Fibroblast of skin of back (primary cell): ENCODE measurements at regions not wholly inside any gene's neighbourhood (a gene's known extent, or its start where the extent isn't known, plus 50 kb on each side); places are given as distances from the start of the nearest gene placed in this dataset.
A peak's percentile ranks its signal among the peaks of the same experiment; 100 is the strongest.

Experiments used
- DNase-seq: peaks from one replicate; pipeline ENCODE4 v3.0.0-alpha.2; 2013

DNA sequence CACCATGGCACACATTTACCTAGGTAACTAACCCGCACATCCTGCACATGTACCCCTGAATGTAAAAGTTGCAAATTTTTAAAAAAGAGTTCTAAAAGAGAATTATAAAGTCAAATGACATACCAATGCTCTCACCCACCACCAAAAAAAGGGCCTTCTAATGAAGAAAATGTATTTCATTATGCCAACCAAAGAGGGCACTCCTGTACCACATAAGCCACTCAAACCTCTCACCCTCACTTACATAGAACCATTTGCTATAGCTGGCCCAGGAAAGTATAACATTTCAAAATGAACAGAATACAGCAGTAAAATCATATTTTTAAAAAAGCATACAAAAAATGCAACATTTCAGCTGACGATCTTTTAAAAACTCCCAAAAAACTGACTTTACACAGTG is 241.5 kb upstream of the PKDCC start:
- no peak for DNase-seq

DNA sequence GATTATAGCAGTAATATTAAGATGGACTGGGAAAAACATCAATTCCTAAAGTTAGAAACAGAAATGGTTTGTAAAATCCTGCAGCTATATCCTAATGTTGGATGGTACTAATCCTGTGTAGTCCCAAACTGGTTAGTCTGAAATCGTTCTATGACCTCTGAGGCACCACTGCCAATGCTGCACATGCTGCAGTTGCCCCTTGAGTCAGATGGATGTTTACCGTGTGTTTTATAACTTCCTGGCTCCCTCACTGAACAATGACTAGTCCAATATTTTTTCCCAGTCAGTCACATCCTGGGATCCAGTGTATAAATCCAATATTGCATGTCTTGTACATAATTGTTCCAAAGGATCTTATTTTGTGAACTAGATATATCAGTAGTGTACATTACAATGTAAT is 226.7 kb upstream of the PKDCC start:
- DNase-seq = no peak

DNA sequence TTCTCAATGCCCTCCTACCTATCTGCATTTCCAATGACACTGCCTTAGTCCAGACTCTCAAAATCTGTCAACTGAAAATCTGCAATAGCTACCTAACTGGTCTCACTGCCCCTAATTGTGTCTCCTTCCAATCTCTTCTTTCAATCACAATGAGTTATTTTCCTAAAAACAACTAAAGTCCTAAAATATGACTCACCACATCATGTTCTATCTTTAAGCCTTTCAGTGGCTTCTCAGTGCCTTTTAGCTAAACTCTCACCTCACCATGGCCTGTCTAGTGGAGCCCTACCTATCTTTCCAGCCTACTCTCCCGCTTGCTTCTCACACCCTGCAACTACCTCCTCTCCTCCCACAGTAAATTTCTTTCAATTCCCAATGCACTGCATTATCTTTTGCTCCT is 220.9 kb upstream of the PKDCC start:
- DNase-seq = no peak

DNA sequence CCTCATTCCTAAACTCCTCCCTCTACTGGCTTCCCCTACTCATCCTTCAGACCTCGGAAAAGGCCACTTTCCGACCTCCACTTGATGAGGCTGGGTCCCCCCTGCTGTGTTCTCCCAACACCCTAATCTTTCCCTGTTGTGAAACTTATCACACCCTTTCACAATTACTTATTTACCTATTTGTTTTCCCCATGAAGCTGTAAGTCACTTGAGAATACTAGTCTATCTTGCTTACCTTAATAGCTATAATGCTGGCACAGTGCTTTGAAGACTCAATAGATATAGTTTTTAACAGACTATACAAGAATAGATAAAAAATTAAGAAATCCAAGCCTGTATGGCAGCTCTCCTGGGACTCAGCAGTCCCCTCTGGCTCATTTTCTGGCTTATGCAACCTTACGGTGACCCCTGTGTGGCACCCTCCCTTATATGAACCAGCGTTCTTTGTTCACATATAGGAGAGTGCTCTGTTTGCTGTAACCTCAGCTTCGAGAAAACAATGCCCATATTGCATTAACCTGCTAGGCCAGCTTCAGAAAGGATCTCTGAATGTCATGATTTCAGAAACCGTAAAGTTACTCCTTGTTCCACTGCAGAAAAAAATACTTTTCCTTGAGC is 220.4 kb upstream of the PKDCC start:
- no peak for DNase-seq

DNA sequence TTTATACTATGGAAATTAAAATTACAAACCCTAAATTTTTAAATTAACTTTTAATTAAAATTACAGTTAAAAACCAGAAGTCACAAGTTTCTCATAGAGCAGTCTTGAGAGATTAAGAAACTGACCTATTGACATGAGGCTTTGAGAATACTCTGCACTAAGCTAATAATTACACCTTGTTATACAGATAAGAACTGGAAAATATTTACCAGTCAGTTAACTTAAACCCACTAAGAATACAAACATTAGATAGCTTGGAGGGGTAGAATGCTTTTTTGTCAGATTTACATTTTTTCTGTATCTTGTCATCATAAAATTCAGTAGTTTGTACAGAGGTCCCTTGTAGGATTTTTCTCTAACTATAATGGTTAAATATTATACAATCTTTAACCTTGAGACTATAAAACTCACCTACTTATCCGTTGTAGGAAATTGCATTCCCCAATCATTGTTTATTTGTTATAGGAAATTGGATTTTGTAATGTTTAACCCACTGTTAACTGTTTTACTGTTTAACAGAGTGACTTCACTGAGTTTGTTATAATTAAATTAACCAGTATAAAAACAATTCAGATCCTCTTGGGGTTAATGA is 219.7 kb upstream of the PKDCC start:
- no peak for DNase-seq

DNA sequence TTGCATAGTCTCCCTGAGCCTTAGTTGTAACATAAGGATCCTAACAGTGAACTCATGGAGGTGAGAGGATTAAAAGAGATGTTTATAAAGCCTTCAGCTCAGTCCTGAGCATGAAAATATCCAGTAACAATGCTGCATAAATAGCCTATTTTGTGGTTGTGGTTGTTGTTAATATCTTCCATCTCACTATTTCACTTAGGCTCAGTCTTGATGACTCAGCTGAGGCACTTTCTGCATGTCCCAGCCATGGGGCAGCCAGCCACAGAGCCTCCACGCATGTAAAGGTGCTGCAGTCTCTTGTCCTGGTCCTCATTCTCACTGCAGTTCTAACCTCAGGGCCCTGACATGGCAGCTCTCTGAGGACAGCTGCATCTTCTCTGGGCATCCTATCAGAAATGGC is 218.8 kb upstream of the PKDCC start:
- DNase-seq = no peak

DNA sequence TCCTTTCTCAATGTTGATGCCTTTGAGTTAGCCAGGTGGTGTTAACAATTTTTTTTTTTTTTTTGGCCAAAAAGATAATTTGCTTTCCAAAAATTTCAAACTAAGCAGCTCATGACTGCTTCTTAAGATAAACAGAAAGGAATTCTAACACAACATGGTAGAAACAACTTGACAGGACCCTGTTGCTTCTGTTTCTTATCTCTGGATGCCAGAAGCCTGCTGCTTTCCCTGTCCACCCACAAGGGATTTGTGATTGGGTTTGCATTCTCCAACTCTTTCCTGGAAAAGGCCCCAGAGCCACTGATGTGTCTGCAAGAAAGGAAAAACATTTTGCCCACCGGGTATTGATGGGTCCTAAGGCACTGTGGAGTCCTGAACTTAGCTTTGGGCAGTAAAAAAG is 217.2 kb upstream of the PKDCC start:
- DNase-seq = no peak

DNA sequence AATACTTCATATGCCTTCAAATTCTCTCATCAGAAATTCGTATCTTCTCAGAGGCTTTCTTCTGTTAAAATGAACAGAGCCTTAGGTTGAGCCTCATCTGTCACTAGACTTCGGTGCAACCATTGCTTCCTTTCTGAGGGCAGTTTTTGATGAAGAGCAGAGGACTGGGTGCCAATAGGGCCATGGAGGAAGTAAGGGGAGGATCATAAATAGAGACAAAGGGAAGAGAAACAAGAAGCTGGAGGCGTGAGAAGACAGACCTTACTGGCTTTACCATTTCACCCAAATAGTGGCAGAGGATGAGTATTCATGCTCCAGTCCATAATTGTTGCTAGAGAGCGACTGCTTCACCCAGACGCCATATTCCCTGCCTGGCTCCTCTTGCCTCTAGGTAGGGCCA is 215.6 kb upstream of the PKDCC start:
- no peak for DNase-seq

DNA sequence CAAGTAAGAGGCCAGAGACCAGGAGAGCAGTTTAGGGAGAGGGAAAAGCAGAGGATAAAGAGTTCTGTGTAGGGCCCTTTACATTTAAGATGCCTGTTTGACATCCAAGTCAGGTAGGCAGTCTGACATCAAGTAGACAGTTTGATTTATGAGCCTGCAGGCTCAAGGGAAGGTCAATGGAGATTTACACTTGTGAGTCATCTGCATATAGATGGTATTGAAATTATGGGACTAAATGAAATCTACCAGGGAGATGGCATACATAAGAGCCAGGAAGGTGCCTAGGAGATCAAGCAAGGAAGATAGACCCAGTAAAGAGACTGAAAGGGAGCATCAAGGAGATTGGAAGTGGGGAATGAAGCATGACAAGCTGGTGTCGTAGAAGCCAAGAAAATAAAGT is 212.4 kb upstream of the PKDCC start:
- DNase-seq = no peak

DNA sequence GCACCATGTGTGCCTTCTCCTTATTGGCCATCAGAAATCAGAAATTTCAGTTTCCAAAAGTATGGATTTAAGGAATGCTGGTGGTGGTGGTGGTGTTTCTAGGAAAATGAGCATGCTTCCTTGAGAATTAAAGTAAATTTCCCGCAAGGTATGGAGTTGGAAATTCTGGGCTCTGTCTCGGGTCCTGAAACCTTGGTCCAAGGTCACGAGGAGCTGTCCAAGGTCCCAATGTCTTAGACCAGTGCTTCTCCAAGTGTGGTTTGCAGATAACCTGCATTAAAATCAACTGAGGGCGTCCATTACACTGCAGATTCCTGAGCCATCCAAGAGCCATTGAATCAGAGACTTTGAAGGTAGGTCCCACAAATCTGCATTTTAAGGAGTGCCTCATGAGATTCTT is 210.9 kb upstream of the PKDCC start:
- DNase-seq = peak; percentile 51

DNA sequence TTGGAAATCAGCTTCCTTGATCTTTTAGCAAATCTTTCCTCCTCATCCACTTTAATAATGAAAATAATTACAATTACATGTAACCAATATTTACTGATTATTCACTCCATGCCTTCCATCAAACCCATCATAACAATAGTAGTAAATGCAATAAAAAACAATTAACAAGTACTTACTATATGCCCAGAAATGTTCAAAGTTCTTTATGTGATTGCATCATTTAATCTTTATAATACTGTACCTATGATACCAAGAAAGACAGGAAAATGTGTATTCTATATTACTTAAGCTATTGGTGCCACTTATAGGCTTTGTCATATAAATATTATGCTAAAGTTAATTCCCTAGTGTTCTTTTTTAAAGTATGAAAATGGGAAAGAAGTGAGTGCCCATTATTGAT is 210.2 kb upstream of the PKDCC start:
- no peak for DNase-seq

DNA sequence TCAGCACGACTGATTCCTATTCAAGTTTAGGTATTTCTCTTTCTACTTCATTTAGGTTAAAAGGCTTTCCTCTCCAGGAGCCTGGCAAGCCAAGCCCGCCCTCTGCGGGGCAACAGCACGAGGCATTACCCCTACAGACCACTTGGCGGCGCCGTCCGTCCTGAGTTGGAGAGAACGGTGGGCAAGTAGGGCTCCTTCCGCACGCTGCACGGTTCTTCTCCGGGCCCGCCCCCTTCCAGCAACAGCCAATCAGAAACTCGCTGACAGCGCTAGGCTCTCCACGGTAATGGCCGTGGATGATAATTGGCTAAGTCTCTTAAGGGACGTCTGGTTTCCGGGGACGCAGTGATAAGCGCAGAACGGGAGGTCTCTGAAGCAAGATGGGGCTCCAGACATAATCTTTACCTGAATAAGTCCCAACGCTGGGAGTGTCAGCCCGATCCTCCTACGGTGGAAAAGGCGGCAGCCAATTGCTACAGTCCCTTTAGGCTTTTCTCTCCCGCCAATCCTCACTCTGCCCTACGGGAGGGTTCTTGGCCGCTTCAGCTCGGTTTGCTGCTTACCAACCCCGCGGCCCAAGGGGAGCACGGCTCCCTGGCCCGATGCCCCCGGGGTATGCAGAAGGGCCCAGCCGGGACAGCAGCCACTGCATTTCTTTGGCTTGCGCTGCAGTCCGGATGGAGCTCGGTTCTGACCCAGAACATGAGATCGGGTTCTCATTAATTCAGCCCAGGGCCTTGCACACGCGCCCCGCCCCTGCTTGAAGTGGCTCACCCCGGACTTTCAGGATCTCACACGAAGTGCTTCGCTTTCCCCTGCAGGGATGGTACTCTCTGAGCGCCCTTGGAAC is 206.9 kb upstream of the PKDCC start:
- DNase-seq = peak; percentile 95

DNA sequence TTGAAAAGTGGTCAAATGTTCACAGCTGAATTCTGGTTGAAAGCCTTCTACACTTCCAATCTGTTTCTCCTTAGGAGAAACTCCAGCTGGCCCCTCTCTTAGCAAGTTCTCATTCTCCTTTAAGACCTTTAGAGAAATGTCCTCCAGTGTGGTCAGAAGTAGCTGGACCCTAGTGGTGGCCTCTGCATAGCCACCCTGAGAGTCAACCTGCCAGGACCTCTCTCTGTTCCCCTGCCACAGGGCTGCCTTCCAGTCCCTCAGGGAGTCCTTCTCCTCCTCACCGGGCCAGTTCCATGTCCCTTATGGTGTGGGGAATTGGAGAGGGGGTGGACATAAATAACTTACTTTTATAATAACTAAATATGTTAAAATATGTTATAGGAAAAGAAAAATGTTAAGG is 200.9 kb upstream of the PKDCC start:
- DNase-seq = no peak

DNA sequence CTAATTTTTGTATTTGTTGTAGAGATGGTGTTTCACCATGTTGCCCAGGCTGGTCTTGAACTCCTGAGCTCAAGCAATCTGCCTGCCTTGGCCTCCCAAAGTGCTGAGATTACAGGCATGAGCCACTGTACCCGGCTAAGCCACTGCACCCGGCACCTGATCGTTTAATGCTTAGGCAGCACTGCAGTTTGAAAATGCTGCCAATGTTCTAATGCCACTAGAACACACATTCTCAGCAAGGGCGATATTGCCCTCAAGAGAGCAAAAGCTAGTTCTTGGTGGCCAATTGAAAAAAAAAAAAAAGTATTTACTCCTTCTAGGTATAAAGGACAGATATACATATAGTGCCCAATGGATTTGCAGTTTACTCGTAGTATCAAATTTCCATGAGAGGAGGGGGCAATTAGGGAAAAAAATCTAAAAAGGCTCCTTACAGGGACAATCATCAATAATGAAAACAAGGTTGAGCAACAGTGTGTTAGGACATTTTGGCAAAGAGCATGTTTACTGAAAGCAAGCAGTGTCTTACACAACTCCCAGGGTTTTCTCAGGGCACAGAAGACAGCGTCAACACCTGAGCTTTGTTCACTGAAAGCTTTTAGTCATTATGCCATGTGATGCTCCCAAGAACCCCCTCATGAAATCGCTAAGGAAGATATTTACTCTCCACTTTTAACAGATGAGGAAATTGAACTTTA is 199.9 kb upstream of the PKDCC start:
- DNase-seq = no peak

DNA sequence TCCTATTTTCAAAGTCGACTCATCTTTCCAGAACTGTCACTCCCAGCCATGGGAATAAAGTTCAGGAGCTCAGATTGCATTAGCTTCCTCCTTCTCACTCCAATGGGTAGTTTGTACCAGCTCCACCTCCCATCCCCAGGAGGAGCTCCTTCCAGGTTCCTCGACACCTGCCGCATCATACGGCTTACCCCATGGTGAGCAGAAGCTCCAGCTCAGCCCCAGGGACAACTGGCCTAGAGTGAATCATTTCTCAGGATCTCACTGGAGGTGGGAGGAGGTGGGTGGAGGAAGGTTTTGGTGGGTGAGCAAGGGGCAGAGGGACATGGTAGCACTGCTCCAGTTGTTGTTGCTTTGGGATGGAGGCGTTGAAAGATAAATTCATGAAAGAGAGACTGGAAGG is 196.3 kb upstream of the PKDCC start:
- no peak for DNase-seq

DNA sequence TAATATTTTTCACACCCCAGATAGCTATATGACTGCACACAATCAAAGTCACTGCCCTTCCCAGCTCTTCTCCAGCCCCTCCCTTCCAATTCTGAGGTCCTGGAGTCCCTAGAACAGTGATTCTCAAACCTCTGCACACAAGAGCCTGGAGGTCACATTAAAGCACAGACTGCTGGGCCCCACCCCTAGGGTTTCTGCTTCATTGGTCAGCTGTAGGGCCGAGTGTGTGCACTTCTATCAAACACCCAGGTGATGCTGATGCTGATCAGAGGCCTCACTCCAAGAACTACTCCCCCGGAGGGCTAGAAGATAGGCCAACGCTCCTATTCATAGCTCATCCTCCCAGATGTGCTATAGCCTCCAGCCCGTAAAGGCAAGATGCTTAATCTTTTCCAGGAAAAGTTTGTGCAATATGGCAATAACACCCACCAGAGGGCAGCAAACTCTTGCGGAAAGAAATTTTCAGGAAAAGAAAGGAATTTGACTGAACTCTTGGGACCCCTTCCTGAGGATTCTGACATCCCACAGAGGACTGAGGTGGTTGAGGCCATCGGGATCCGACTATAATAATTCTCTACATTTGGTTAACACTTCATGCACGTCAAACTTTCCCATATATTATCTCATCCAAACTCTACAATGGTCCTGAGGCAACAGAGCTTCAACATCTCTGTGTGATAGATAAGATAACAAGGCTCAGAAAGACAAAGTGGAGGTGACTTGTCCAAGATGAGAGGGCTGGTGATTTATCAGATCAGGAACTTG is 194.2 kb upstream of the PKDCC start:
- DNase-seq = peak; percentile 59

DNA sequence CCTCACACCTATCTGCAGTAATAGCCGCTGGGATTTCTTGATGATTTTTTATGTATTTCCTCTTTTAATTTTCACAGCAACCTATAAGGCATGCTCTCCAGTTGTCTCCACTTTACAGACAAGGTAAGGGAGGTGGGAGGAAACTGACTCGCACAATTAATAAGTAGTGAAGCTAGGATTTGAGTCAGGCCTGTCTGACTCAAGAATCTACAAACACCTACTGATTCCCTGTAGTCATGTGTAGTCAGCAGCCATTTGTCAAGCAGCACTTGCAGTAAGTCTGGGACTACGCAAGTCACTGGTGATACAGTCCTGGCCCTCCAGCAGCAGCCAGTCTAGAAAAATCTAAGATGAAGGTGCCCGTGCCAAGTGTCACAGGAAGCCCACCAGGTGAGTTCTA is 193.6 kb upstream of the PKDCC start:
- no peak for DNase-seq

DNA sequence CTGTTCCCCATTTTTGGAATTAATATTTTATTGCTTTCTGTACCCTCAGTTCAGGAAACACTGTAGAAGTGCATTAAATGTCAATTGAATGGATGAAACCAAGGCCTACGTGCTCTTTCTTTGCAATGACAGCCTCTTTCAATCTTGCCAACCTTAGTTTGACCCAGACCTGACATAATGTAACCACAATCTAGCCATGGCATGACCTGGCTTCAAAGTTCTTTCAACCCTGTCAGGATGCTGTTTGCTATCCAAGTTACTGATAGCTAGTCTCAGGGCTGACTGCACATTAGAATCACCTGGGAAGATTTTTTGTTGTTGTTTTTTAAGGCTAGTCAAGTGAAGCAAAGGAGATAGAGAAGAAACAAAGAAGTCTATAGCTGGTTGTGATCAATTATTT is 190.9 kb upstream of the PKDCC start:
- no peak for DNase-seq

DNA sequence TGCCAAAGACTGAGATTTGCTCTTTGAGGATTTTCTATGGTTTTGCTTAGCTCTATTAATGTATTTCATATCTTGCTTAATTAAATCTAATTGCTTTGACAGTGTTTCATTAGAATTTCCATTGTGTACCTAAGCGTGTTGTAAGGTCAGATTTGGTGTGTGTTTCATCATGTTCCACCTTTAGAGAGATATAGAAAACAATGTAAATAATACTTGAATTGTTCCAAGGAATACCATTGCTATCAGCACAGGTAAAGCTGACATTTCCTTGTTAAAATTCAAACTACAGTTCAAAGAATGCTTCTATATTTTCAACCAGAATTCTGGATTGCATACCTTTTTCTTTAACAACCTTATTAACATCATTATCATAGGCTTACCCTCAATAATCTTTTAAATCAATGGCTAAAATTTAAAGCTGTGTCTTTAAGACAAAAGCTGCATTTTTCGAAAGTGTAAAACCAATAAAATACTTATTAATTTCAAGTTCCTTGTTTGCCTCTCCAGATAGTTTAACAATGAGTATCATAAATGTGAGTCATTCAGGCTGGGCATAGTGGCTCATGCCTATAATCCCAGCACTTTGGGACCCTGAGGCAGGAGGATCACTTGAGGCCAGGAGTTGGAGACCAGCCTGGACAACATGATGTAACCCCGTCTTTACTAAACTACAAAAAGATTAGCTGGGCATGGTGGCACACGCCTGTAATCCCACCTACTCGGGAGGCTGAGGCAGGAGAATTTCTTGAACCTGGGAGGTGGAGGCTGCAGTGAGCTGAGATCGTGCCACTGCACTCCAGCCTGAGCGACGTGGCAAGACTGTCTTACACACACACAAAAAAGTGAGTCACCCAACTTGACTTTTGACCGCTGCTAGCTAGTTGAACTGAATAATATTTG is 188.0 kb upstream of the PKDCC start:
- DNase-seq = peak; percentile 84

DNA sequence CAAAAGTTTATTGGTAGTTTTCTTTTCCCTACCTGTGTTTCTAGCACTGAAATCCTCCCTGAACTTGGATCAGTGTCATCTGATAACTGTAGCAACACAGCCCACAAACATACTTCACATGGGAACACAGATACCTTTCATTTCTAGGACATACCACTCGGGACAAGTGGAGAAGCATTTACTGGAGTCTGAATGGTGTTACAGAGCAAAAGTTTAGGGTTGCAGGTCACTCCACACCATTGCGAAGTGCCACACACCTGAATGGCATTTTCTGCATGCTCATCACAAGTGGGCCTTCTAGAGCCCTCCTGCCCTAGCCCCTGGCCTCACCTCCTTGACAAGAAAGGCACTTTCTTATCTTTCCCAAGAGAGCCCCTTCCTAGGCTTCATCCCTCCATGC is 184.8 kb upstream of the PKDCC start:
- no peak for DNase-seq

DNA sequence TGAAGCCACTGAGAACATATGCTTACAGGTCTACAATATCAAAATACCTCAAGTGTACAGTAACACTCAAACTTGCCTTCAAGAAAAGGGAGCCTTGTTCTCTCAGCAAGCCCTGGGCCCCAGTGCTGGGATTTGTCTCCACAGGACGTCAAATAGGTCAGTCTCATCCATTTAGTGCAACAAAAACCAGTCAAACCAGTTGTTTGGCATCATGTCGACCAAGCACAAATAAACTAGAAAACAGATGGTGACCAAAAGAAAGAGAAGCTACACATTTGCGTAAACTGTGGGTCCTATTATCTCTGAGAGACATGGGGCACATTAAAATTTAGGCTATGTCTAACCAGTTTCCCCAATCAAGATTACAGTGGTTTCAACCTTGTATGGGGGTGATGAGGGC is 182.6 kb upstream of the PKDCC start:
- DNase-seq = no peak

DNA sequence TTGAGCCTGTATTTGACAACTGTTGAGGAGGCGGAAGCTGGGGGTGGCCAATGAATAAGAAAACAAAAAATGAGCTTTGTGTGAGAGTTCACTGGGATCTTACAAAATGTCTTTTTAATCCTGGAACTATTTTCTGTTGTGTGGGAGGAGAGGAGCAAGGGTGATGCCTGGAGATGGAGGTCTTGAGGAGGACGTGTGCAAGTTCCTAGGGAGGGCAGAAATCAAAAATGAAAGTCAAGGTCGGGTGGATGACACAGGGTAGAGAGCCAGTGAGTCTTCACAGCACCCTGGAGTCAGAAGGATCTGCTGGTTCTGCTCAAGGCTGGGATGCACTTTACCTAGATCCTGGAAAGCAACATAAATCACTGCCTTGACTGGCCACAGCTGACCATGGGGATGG is 180.3 kb upstream of the PKDCC start:
- DNase-seq = no peak
